Hindlimb muscle (tissue), 1 donor: ENCODE measurements at regions not wholly inside any gene's neighbourhood (a gene's known extent, or its start where the extent isn't known, plus 50 kb on each side); places are given as distances from the start of the nearest gene placed in this dataset.
"Not testable (repeated sequence)": the region's sequence is repeated elsewhere in the genome, so short reads cannot be mapped to it uniquely, and the experiment has no call there.

Source experiments
- DNase-seq: peaks from one replicate; pipeline ENCODE4 v3.0.0-alpha.2; 2013

DNA sequence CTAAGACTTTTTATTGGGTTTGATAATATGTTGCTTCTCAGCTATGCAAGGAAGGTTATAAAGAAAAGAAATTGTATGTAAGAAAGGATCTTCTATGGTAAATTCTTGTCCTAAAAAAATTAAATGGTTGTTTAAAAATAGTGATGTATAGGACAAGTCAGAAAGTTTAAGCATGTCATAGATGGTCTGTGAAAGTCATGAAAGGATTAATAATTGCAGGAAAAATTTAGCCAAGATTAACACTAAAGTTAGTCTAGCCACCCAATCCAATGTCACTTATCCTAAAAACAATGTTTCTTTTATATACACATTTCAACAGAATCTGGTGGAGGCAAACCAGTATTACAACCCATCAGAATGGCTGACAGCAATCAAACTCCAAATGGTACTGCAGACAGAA is 1046.7 kb upstream of the SLC39A10 start:
- DNase-seq, result no peak

- DNase-seq, result no peak
Measured at GRCh38 chr2:194603429-194603828, 1053.6 kb upstream of the SLC39A10 start.

GRCh38 chr2:194602750-194603149 is 1054.3 kb upstream of the SLC39A10 start:
- no peak for DNase-seq

GRCh38 chr2:194591192-194591591 is 1065.8 kb upstream of the SLC39A10 start:
- DNase-seq, result no peak

DNA sequence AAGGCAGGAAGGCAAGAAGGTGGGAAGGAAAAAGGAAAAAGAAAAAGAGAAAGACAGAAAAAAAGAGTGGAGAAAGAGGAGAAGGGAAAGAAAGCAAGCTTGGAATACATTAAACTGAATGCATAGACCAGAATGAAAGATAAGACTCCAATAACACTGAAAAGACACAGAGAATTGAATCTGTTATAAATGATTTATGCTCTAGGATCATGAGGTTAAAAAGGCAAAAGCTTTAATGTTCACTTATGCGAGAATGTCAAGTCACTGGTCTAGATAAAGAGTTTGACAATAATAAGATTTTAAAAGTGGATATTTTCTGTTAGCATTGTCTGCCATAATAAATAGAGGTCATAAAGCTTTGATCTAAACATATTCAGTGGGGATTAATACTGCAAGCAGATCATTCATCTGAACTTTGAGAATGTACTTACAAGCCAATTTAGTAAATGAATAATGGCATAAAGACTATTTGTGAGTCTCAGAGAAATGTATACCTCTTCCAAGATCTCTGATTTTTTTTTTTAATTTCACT is 1069.2 kb upstream of the SLC39A10 start:
- DNase-seq, result no peak

DNA sequence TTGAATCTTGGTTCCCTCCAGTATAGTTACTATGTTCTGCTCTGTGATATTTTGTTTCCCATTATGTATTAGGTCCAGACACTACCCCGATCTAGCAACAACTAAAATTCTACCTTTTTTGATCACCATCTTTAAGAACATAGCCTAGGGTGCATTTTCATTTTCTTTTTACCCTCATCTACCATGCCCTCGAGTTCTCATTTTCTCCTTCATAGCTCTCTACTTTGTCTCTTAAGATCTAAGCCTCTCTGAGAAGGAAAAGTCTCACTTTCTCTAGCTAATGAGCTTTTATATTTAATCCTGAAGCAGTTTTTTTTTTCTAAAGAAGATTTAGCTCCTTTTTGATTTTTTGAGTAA is 1089.4 kb upstream of the SLC39A10 start:
- DNase-seq, result no peak

DNA sequence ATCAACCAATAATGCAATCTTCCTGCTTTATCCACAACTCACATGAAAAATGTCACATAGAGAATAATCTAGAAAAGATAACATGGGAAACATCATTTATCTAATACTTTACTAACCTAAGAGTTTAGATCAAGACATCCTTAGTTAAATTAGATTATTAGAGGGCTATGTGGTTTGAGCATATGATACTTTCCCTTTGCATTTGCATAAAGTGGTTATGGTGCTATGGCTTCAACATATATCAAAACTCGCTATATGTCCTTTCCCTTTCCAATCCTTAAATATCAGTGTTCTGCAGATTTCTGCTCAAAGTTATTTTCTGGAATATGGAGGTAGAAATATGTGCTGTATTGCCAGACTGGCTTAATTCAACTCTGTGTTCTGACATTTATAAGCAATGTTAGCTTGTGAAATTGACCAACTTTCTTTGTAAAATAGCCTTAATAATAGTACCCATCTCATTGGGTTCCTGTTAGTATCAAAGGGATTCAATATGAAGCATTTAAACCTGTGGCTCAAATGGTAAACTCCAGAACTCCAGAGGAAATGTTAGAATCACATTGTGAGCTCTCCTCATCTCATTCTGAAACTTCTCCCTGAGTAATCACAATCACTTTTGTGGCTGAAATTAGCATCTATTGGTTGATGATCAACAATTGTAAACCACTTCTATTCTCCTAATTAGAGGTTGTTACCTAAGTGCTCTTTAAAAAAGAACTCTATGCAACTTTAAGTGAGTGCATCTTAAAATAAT is 1089.9 kb upstream of the SLC39A10 start:
- DNase-seq, result no peak

- DNase-seq, result no peak
Measured at GRCh38 chr2:194564422-194564821, 1092.6 kb upstream of the SLC39A10 start.

DNA sequence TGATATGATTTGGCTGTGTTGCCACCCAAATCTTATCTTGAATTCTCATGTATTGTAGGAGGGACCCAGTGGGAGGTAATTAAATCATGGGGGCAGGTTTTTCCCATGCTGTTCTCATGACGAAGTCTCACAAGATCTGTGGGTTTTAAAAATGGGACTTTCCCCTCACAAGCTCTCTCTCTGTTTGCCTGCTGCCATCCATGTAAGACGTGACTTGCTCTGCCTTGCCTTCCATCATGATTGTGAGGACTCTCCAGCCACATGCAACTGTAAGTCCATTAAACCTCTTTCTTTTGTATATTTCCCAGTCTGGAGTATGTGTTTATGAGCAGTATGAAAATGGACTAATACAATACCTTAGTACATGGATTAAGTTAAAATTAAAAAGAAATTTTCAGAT is 1094.7 kb upstream of the SLC39A10 start:
- DNase-seq, result no peak

DNA sequence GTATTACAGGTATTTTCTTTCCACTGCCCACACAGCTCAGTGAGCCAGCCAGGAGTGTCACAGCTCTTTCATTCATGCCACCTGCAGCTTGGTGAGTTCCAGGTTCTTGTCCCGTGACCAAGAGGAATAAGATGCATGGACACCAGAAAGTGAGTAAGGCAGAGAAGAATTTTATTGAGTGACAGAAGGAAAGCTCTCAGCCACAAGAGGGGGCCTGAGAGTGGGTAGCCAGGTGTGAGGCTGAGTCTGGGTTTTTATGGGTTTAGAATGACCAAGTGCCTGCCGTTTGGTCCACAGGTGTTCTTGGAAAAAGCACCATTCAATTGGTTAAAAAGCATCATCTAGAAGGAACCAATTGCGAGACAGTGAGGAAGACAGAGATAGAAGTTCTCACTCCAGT is 1097.1 kb upstream of the SLC39A10 start:
- no peak for DNase-seq

DNA sequence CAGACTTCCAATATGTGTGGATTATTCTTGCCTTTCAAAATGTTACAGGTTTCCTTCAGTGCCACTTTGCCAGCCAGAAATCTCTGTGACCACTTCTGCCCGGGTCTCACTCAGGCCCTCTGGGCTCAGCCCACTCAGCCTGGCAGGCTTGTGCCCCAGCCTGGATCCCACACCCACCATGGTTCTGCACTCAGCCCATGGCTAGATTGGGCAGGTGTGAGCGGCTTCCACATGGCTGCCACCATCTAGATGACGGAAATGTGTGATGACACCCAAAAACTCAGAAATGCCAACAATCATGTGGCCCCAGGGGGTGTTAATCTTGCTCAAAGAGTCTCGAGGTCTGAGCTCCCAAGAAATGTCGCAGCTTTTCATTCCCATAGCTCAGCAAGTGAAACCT is 1097.5 kb upstream of the SLC39A10 start:
- DNase-seq, result no peak

- DNase-seq, result no peak
Measured at GRCh38 chr2:194557993-194558392, 1099.0 kb upstream of the SLC39A10 start.

DNA sequence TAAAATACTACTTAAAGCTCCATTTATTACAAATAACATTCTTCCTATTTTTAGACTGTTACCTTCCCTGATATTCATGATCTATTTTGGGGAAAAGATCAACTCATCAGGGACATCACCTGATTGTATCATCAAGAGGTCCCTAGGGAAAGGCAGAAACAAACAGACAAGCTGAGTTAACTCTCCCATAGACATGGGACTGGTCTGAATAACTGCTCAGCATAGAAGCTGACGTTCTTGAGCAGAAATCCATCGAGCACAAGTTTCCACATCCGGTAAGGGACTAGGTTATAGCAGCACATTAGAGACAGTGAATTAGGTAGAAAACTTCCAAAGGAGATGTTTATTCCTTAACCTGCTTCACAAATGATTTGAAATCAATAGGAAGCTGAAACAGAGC is 1100.4 kb upstream of the SLC39A10 start:
- no peak for DNase-seq

DNA sequence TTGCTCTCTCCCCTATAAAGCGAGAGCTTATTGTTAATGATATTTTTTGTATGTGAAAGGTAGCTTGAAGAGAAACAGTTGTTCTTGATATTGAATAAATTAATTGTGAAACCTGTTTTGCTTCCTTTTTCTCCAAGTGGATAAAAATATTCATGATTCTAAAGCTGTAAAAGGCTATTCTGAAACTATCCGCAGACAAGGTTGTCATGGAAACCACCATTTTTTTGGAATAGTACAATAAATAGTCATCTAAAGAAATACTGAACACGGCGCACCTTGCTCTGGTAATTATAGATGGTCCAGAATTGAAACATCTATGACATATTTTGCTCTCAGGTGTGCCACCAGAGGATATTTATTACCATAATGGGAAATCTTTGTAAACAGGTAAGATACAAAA is 1103.0 kb upstream of the SLC39A10 start:
- DNase-seq, result no peak

GRCh38 chr2:194550702-194551101 is 1106.3 kb upstream of the SLC39A10 start:
- DNase-seq, result no peak

- DNase-seq, result no peak
Measured at GRCh38 chr2:194549387-194549786, 1107.6 kb upstream of the SLC39A10 start.

- no peak for DNase-seq
Measured at GRCh38 chr2:194545978-194546377, 1111.0 kb upstream of the SLC39A10 start.

- no peak for DNase-seq
Measured at GRCh38 chr2:194539425-194539824, 1117.6 kb upstream of the SLC39A10 start.

- DNase-seq, result no peak
Measured at GRCh38 chr2:194526121-194526520, 1130.9 kb upstream of the SLC39A10 start.

DNA sequence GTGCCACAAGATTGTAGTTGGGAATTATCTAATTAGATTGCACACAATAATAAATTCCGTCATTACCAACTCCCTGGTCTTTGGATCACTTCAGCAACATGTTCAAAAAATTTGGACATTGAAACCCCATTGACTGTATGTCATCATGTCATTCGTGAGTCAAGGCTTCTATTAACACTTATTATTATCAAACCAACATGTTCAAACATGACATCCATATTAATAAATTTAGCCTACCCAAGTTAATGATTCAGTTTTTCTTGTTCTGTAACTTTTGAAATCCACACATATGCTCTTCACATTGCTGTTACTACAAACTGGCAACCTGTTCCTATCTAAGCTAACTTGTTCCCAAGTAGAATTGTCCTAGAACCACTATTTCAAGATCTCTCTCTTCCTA is 1142.7 kb upstream of the SLC39A10 start:
- DNase-seq, result no peak

DNA sequence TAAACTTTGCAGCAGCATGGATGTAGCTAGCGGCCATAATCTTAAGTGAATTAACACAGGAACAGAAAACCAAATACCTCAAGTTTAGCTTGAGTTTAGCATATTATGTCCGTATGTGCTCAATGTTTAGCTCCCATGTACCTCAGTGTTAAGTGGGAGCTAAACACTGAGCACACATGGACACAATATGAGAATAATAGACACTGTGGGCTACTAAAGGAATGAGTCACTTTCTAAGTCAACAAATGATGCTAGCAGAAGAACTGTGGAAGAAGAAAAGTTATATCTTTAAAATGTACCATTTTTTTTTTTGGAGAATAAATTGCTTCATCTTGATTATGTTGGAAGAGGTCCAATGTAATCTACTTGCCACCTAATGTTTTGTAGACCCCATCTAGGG is 1146.0 kb upstream of the SLC39A10 start:
- not testable (repeated sequence) for DNase-seq

GRCh38 chr2:194504876-194505275 is 1152.2 kb upstream of the SLC39A10 start:
- not testable (repeated sequence) for DNase-seq

- no peak for DNase-seq
Measured at GRCh38 chr2:194495046-194495445, 1162.0 kb upstream of the SLC39A10 start.

GRCh38 chr2:194494401-194494800 is 1162.6 kb upstream of the SLC39A10 start:
- peak; percentile 19 for DNase-seq
